Transverse colon (tissue), 4 donors: ENCODE measurements at regions not wholly inside any gene's neighbourhood (a gene's known extent, or its start where the extent isn't known, plus 50 kb on each side); places are given as distances from the start of the nearest gene placed in this dataset.

Experiments used
- POLR2AphosphoS5 ChIP-seq, 3 donors: sonication (generic); formaldehyde crosslinking; IDR thresholded peaks; one replicate each; pipeline ENCODE4 v1.6.1; 2016; ENCODE audit warnings: antibody characterized with exemption in 3 of 3
- TF ChIP-seq, protein P1 (sequence below), 5 experiments: fragments of 200-600 bp in 3 of 5; fragments of 450-650 bp in 2 of 5; sonication (generic) in 3 of 5; IDR thresholded peaks; 1 replicate in 2 of 5; 2 replicates in 3 of 5; pipeline ENCODE4 v1.5.1; 2016 to 2017; ENCODE audit warnings: antibody characterized with exemption in 5 of 5, inconsistent platforms in 3 of 5, mild to moderate bottlenecking in 2 of 5, moderate library complexity in 1 of 5

GRCh38 chr10:83701799-83702198 lies 437.5 kb upstream of the GHITM start:
- TF ChIP-seq, protein P1, sequence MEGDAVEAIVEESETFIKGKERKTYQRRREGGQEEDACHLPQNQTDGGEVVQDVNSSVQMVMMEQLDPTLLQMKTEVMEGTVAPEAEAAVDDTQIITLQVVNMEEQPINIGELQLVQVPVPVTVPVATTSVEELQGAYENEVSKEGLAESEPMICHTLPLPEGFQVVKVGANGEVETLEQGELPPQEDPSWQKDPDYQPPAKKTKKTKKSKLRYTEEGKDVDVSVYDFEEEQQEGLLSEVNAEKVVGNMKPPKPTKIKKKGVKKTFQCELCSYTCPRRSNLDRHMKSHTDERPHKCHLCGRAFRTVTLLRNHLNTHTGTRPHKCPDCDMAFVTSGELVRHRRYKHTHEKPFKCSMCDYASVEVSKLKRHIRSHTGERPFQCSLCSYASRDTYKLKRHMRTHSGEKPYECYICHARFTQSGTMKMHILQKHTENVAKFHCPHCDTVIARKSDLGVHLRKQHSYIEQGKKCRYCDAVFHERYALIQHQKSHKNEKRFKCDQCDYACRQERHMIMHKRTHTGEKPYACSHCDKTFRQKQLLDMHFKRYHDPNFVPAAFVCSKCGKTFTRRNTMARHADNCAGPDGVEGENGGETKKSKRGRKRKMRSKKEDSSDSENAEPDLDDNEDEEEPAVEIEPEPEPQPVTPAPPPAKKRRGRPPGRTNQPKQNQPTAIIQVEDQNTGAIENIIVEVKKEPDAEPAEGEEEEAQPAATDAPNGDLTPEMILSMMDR (IDR thresholded peaks at IDR 0.05) = no peak
- TF ChIP-seq POLR2AphosphoS5 (IDR thresholded peaks at IDR 0.05) = no peak
